IPS-18a (cell line): ENCODE measurements at regions not wholly inside any gene's neighbourhood (a gene's known extent, or its start where the extent isn't known, plus 50 kb on each side); places are given as distances from the start of the nearest gene placed in this dataset.
"Not testable (repeated sequence)": the region's sequence is repeated elsewhere in the genome, so short reads cannot be mapped to it uniquely, and the experiment has no call there.

Experiments
- H3K27ac ChIP-seq: one replicate; pipeline ENCODE4 v1.5.1; 2013; ENCODE audit warnings: low read length
- H3K27me3 ChIP-seq: one replicate; pipeline ENCODE4 v1.6.1; 2013; ENCODE audit warnings: mild to moderate bottlenecking, low read length; ENCODE audit not compliant: control insufficient read depth, insufficient read depth
- H3K36me3 ChIP-seq: one replicate; pipeline ENCODE4 v1.6.1; 2013; ENCODE audit warnings: low read depth, low read length; ENCODE audit not compliant: control insufficient read depth
- H3K4me1 ChIP-seq: one replicate; pipeline ENCODE4 v1.6.1; 2013; ENCODE audit warnings: low read depth, low read length; ENCODE audit not compliant: control insufficient read depth
- H3K4me3 ChIP-seq: one replicate; pipeline ENCODE4 v1.5.1; 2013; ENCODE audit warnings: low read length
- H3K9ac ChIP-seq: one replicate; pipeline ENCODE4 v1.6.1; 2013; ENCODE audit warnings: mild to moderate bottlenecking, low read length, moderate library complexity
- H3K9me3 ChIP-seq: one replicate; pipeline ENCODE4 v1.6.1; 2013; ENCODE audit warnings: low read depth, low read length; ENCODE audit not compliant: control insufficient read depth

DNA sequence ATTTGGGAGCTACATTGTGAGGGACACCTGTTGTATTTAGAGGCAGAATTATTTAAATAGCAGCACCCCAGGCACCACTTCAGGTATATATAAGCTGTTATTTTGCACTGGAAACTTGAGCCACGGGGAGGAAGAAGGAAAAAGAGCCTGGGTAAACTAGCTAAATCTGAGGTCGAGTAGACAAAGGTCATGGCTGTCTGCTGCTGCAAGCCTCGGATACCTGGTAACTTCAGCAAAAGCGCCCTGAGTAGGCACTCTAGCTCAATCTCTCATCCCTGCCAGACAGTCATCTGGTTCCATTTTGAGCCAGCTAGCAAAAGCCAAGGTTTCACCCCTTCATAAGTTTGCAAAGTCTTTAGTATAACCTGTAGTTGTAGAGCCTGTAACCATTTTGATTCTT, 101.9 kb upstream of the ZNF644 start:
- H3K27ac ChIP-seq: no peak overlapping the region
- peak overlapping the region; percentile 4 for H3K4me3 ChIP-seq
- H3K36me3 ChIP-seq: no peaks in the 10 kb centered on the region
- no peak overlapping the region for H3K9ac ChIP-seq
- H3K9me3 ChIP-seq: no peaks in the 10 kb centered on the region
- no peaks in the 10 kb centered on the region for H3K27me3 ChIP-seq
- peaks cover 41% of the 10 kb centered on the region for H3K4me1 ChIP-seq

- no peak overlapping the region for H3K27ac ChIP-seq
- H3K9ac ChIP-seq: no peak overlapping the region
- H3K4me3 ChIP-seq: peak overlapping the region; percentile 4
- H3K9me3 ChIP-seq: no peaks in the 10 kb centered on the region
- no peaks in the 10 kb centered on the region for H3K27me3 ChIP-seq
- peaks cover 41% of the 10 kb centered on the region for H3K4me1 ChIP-seq
- H3K36me3 ChIP-seq: no peaks in the 10 kb centered on the region
These were observed 101.5 kb upstream of the ZNF644 start for GRCh38 chr1:91123319-91123718.

GRCh38 chr1:91122106-91122717, 100.4 kb upstream of the ZNF644 start:
- no peak overlapping the region for H3K9ac ChIP-seq
- no peak overlapping the region for H3K4me3 ChIP-seq
- H3K27me3 ChIP-seq: no peaks in the 10 kb centered on the region
- H3K9me3 ChIP-seq: no peaks in the 10 kb centered on the region
- H3K27ac ChIP-seq: no peak overlapping the region
- H3K36me3 ChIP-seq: no peaks in the 10 kb centered on the region
- peaks cover 41% of the 10 kb centered on the region for H3K4me1 ChIP-seq

- H3K9ac ChIP-seq: no peak overlapping the region
- no peaks in the 10 kb centered on the region for H3K36me3 ChIP-seq
- H3K9me3 ChIP-seq: no peaks in the 10 kb centered on the region
- H3K27me3 ChIP-seq: no peaks in the 10 kb centered on the region
- H3K4me3 ChIP-seq: no peak overlapping the region
- H3K4me1 ChIP-seq: peaks cover 41% of the 10 kb centered on the region
- H3K27ac ChIP-seq: no peak overlapping the region
These were observed 99.5 kb upstream of the ZNF644 start for GRCh38 chr1:91121366-91121765.

DNA sequence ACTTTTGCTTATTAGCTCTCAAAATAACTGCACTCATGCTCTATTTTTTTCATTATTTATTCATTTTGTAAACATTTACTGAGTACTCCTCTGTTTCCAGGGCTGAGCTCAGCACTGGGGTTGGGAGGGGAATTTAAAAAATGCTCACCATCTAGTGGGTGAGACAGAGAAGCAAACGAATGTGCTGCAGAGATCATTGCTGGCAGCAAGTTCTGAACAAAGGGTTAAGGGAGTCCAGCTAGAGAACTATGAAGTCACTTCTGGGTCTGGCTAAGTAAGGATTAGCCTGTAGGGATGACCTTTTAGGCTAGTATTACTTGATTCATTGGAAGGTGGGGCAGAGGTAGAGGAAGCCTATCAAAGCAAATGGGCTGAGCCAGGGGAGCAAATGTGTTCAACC, 99.1 kb upstream of the ZNF644 start:
- no peak overlapping the region for H3K4me3 ChIP-seq
- no peak overlapping the region for H3K27ac ChIP-seq
- no peaks in the 10 kb centered on the region for H3K36me3 ChIP-seq
- no peaks in the 10 kb centered on the region for H3K27me3 ChIP-seq
- H3K9me3 ChIP-seq: no peaks in the 10 kb centered on the region
- H3K9ac ChIP-seq: no peak overlapping the region
- H3K4me1 ChIP-seq: peaks cover 41% of the 10 kb centered on the region

DNA sequence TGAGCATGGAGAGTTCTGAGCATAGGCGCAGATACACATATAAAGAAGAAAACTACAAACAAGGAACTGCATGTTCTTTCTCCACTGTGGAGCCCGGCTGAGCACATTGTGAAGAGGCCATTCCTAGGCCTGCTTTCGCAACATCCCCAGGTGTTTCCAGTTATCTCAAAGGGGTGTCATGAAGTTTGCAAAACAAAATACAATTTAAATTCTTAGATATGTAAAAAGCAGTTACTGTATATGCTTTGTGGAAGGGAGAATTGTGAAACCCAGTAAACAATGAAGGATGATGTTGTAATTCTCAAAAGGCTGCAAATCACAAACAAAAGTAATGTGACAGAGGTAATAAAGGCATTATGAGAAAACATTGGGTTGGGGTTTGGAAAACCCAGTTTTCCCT, 98.6 kb upstream of the ZNF644 start:
- Histone ChIP-seq H3K4me3 (no peak overlapping the region), H3K4me1 (peaks cover 41% of the 10 kb centered on the region)

GRCh38 chr1:91104712-91105111, 82.9 kb upstream of the ZNF644 start:
- H3K4me3 ChIP-seq: peak overlapping the region; percentile 5
- H3K27ac ChIP-seq: no peak overlapping the region
- no peak overlapping the region for H3K9ac ChIP-seq
- peaks cover 27% of the 10 kb centered on the region for H3K4me1 ChIP-seq
- H3K9me3 ChIP-seq: no peaks in the 10 kb centered on the region
- H3K36me3 ChIP-seq: no peaks in the 10 kb centered on the region
- H3K27me3 ChIP-seq: no peaks in the 10 kb centered on the region

More for the DNA sequence above, 98.6 kb upstream of the ZNF644 start:
- Histone ChIP-seq H3K27ac (peak overlapping the region; percentile 33), H3K9ac (no peak overlapping the region), H3K36me3 (no peaks in the 10 kb centered on the region), H3K9me3 (no peaks in the 10 kb centered on the region), H3K27me3 (no peaks in the 10 kb centered on the region)

DNA sequence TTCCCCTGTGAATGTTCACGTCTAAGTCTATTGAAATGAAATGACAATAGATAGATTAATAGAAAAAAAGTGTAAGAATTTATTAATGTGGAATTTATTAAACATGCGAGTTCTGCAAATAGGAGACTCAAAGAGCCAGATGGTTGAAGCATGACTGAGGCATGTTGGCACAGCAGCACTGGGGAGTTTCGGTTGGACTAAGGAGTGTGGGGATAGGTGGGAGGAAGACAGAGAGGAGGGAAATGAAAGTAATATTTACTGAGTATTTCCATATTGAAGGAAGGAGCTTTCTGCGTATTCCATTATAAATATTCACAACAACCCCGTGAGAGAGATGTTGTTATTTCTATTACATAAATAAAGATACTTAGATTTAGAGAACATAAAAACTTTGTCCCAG, 79.5 kb upstream of the ZNF644 start:
- H3K4me3 ChIP-seq: no peak overlapping the region
- no peaks in the 10 kb centered on the region for H3K9me3 ChIP-seq
- H3K27ac ChIP-seq: no peak overlapping the region
- no peaks in the 10 kb centered on the region for H3K27me3 ChIP-seq
- no peaks in the 10 kb centered on the region for H3K36me3 ChIP-seq
- H3K4me1 ChIP-seq: peaks cover 27% of the 10 kb centered on the region
- H3K9ac ChIP-seq: no peak overlapping the region

- Histone ChIP-seq H3K27ac (no peak overlapping the region), H3K9ac (no peak overlapping the region), H3K4me3 (no peak overlapping the region), H3K9me3 (no peaks in the 10 kb centered on the region), H3K4me1 (peaks cover 15% of the 10 kb centered on the region), H3K36me3 (no peaks in the 10 kb centered on the region), H3K27me3 (no peaks in the 10 kb centered on the region)
These were observed 78.1 kb upstream of the ZNF644 start for GRCh38 chr1:91099746-91100621.

DNA sequence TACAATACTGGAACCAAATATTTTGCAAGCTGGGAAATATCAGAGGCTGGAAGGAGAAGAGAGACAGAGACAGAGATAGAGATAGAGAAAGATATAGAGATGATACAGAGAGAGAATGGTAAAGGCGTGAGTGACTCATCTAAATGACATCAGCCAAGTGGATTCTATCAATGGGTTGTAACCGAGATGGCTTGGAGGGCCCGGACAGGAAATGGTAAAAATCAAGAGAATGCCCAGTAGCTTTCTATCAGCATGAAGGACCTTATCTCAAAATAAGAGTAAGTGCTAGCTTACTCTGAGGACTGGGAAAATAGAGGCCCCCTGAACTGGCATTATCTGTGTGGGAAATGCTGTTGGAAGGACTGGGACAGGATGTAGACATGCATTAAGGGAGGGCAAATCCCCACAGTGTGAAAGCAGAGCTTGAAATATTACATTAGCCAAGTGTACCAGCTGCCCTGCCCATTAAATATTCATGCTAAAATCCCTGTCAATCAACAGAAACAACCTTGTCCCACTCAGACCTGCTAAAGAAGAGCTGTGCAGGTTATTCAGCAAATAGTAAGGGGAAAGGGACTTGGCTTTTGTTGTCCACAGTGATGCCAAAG, 76.6 kb upstream of the ZNF644 start:
- no peak overlapping the region for H3K4me3 ChIP-seq
- H3K36me3 ChIP-seq: no peaks in the 10 kb centered on the region
- no peaks in the 10 kb centered on the region for H3K4me1 ChIP-seq
- H3K27me3 ChIP-seq: no peaks in the 10 kb centered on the region
- H3K9ac ChIP-seq: no peak overlapping the region
- H3K9me3 ChIP-seq: no peaks in the 10 kb centered on the region
- H3K27ac ChIP-seq: no peak overlapping the region

- H3K4me3 ChIP-seq, H3K9me3 ChIP-seq, H3K36me3 ChIP-seq, H3K4me1 ChIP-seq, H3K9ac ChIP-seq, H3K27ac ChIP-seq, H3K27me3 ChIP-seq: not testable (repeated sequence)
These were observed 73.5 kb upstream of the ZNF644 start for GRCh38 chr1:91095321-91095720.
